Lower lobe of right lung (tissue), 2 donors: ENCODE measurements at regions not wholly inside any gene's neighbourhood (a gene's known extent, or its start where the extent isn't known, plus 50 kb on each side); places are given as distances from the start of the nearest gene placed in this dataset.

Source experiments
- ATAC-seq, 2 donors: fragments of 200-7000 bp; cut with Tn5 transposase; one replicate each; pipeline ENCODE4 v1.9.1; 2020 to 2022; ENCODE audit warnings: mild to moderate bottlenecking in 2 of 2, moderate library complexity in 2 of 2
- DNase-seq: peaks from one replicate; pipeline ENCODE4 v3.0.0-alpha.2; 2020
- H3K27ac ChIP-seq: fragments of 200-600 bp; one replicate; pipeline ENCODE4 v1.8.0; 2022
- H3K27me3 ChIP-seq: fragments of 200-600 bp; one replicate; pipeline ENCODE4 v1.8.0; 2022; ENCODE audit warnings: low read depth
- H3K36me3 ChIP-seq: fragments of 200-600 bp; one replicate; pipeline ENCODE4 v1.8.0; 2022; ENCODE audit warnings: mild to moderate bottlenecking
- H3K4me1 ChIP-seq: fragments of 200-600 bp; one replicate; pipeline ENCODE4 v1.8.0; 2022
- H3K4me3 ChIP-seq: fragments of 200-600 bp; one replicate; pipeline ENCODE4 v1.8.0; 2022; ENCODE audit warnings: mild to moderate bottlenecking
- H3K9me3 ChIP-seq: fragments of 200-600 bp; one replicate; pipeline ENCODE4 v1.8.0; 2022
- CTCF ChIP-seq: fragments of 200-600 bp; IDR thresholded peaks from one replicate; pipeline ENCODE4 v1.8.0; 2022; ENCODE audit warnings: antibody characterized with exemption, mild to moderate bottlenecking
- intact Hi-C: fragments of 100-400 bp; cut with DNase I; formaldehyde crosslinking; loops from one replicate; pipeline ENCODE4 v1.11.0; 2022
- donor health status: DM: no; HTN: yes; CAD: no; lungs with severe emphysema.

GRCh38 chr18:7303316-7304060, 72.6 kb downstream of the LRRC30 start:
- Histone ChIP-seq H3K9me3 (peaks cover 13% of the 10 kb centered on the region), H3K27me3 (no peaks in the 10 kb centered on the region), H3K4me1 (no peaks in the 10 kb centered on the region), H3K27ac (no peak overlapping the region), H3K4me3 (no peak overlapping the region), H3K36me3 (no peaks in the 10 kb centered on the region)
- DNase-seq (no peak), ATAC-seq (no peak)
- intact Hi-C loops: no loop called here
- TF ChIP-seq CTCF: no peak

GRCh38 chr18:7304061-7304370, 73.1 kb downstream of the LRRC30 start:
- no peak for TF ChIP-seq CTCF
- H3K27me3 ChIP-seq: no peaks in the 10 kb centered on the region
- H3K9me3 ChIP-seq: peaks cover 11% of the 10 kb centered on the region
- no peak for ATAC-seq
- DNase-seq: no peak
- intact Hi-C loops: no loop called here
- H3K4me1 ChIP-seq: no peaks in the 10 kb centered on the region
- H3K36me3 ChIP-seq: no peaks in the 10 kb centered on the region
- H3K27ac ChIP-seq: no peak overlapping the region
- H3K4me3 ChIP-seq: no peak overlapping the region

GRCh38 chr18:7305416-7305815, 74.5 kb downstream of the LRRC30 start:
- peak in 1 of 2 donors; percentile 21 for ATAC-seq
- no peak overlapping the region for H3K27ac ChIP-seq
- TF ChIP-seq CTCF: no peak

GRCh38 chr18:7307030-7307429, 76.1 kb downstream of the LRRC30 start:
- Histone ChIP-seq H3K9me3 (no peaks in the 10 kb centered on the region), H3K27ac (no peak overlapping the region), H3K27me3 (no peaks in the 10 kb centered on the region), H3K36me3 (no peaks in the 10 kb centered on the region), H3K4me1 (no peaks in the 10 kb centered on the region), H3K4me3 (no peak overlapping the region)
- DNase-seq (no peak), ATAC-seq (no peak)
- intact Hi-C loops: no loop called here
- no peak for TF ChIP-seq CTCF

More at GRCh38 chr18:7305416-7305815, 74.5 kb downstream of the LRRC30 start:
- Histone ChIP-seq H3K9me3 (no peaks in the 10 kb centered on the region), H3K4me1 (no peaks in the 10 kb centered on the region), H3K36me3 (no peaks in the 10 kb centered on the region), H3K4me3 (no peak overlapping the region), H3K27me3 (no peaks in the 10 kb centered on the region)
- intact Hi-C loops: no loop called here
- DNase-seq: no peak

- Histone ChIP-seq H3K4me1 (no peaks in the 10 kb centered on the region), H3K36me3 (no peaks in the 10 kb centered on the region), H3K9me3 (no peaks in the 10 kb centered on the region), H3K27me3 (no peaks in the 10 kb centered on the region), H3K4me3 (no peak overlapping the region), H3K27ac (no peak overlapping the region)
- intact Hi-C loops: no loop called here
- TF ChIP-seq CTCF: no peak
- ATAC-seq: peak in 1 of 2 donors; percentile 25
- no peak for DNase-seq
These were observed 76.6 kb downstream of the LRRC30 start for GRCh38 chr18:7307526-7307925.
